Lung (tissue), 11 donors: ENCODE measurements at regions not wholly inside any gene's neighbourhood (a gene's known extent, or its start where the extent isn't known, plus 50 kb on each side); places are given as distances from the start of the nearest gene placed in this dataset.

Experiments
- ATAC-seq: fragments of 200-7000 bp; cut with Tn5 transposase; one replicate; pipeline ENCODE4 v1.9.1; 2020; ENCODE audit warnings: moderate number of reproducible peaks; ENCODE audit not compliant: insufficient read depth, low FRiP score
- DNase-seq, 3 donors: peaks; one replicate each; pipeline ENCODE4 v3.0.0-alpha.2; 2013 to 2017
- H3K27ac ChIP-seq, 2 donors: one replicate each; pipeline ENCODE4 v1.5.1; 2013; ENCODE audit warnings: mild to moderate bottlenecking in 2 of 2, moderate library complexity in 2 of 2, control low read depth in 1 of 2, inconsistent platforms in 1 of 2, low read depth in 1 of 2, low read length in 1 of 2
- H3K27me3 ChIP-seq, 3 donors: one replicate each; pipeline ENCODE4 v1.5.1; 2013; ENCODE audit warnings: low read length in 2 of 3; ENCODE audit not compliant: control insufficient read depth in 3 of 3, insufficient read depth in 3 of 3
- H3K36me3 ChIP-seq, 4 donors: one replicate each; pipeline ENCODE4 v1.5.1; 2013; ENCODE audit warnings: low read length in 4 of 4, mild to moderate bottlenecking in 1 of 4, moderate library complexity in 1 of 4; ENCODE audit not compliant: control insufficient read depth in 4 of 4, insufficient read depth in 4 of 4
- H3K4me1 ChIP-seq, 5 donors: one replicate each; pipeline ENCODE4 v1.5.1; 2013; ENCODE audit warnings: low read length in 5 of 5, mild to moderate bottlenecking in 2 of 5, moderate library complexity in 1 of 5; ENCODE audit not compliant: control insufficient read depth in 5 of 5, insufficient read depth in 5 of 5
- H3K4me3 ChIP-seq: one replicate; pipeline ENCODE4 v1.5.1; 2013; ENCODE audit warnings: mild to moderate bottlenecking, control low read depth, moderate library complexity
- H3K9ac ChIP-seq, 2 donors: one replicate each; pipeline ENCODE4 v1.5.1; 2013; ENCODE audit warnings: low read length in 2 of 2, control low read depth in 1 of 2; ENCODE audit not compliant: insufficient read depth in 1 of 2
- H3K9me3 ChIP-seq, 4 donors: one replicate each; pipeline ENCODE4 v1.5.1; 2013; ENCODE audit warnings: low read length in 3 of 4, mild to moderate bottlenecking in 1 of 4, moderate library complexity in 1 of 4; ENCODE audit not compliant: control insufficient read depth in 4 of 4, insufficient read depth in 3 of 4
- WGBS, 2 donors: extraction: QIAGEN DNeasy Blood & Tissue Kit; methylation state at CpG; one replicate each; pipeline ENCODE4 v1.1.7; 2013; 5-methylcytosine and 5-hydroxymethylcytosine counted together
- TF ChIP-seq, protein P1 (sequence below): IDR thresholded peaks from 2 replicates; pipeline ENCODE4 v1.5.1; 2012; ENCODE audit warnings: mild to moderate bottlenecking; ENCODE audit errors: control extremely low read depth, extremely low read depth
- donor health status: control.
- donor health status: control.
- donor health status: Bipolar disorder and iron deficiency.
- donor health status: healthy.
- donor health status: DM: yes; HTN: yes; CAD: no.

DNA sequence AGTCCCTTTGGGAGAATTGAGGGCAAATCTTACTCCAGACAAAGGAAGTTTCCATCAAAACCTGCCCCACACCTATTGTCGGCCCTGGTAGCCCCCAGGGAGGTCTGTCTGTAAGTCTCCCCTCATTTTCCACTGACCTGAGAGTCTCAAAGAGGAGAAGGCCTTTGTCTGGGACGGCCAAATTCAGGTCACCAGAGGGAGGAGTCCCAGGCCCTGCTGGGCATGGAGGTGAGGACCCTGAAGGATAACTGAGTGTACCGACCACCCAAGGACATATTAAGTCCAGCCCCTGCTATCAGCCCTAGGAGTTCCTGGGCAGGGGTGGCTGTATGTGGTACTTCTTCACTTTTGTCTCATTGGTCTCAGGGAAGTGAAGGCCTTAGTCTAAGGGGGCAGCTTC lies 229.9 kb downstream of the FGF13 start:
- no peak overlapping the region for H3K4me3 ChIP-seq
- no peaks in the 10 kb centered on the region for H3K4me1 ChIP-seq
- H3K9me3 ChIP-seq, result peaks cover 0 to 3% (median under 1%) of the 10 kb centered on the region in 4 donors
- H3K36me3 ChIP-seq, result no peaks in the 10 kb centered on the region
- DNase-seq (no peak), ATAC-seq (no peak)
- TF ChIP-seq, protein P1, sequence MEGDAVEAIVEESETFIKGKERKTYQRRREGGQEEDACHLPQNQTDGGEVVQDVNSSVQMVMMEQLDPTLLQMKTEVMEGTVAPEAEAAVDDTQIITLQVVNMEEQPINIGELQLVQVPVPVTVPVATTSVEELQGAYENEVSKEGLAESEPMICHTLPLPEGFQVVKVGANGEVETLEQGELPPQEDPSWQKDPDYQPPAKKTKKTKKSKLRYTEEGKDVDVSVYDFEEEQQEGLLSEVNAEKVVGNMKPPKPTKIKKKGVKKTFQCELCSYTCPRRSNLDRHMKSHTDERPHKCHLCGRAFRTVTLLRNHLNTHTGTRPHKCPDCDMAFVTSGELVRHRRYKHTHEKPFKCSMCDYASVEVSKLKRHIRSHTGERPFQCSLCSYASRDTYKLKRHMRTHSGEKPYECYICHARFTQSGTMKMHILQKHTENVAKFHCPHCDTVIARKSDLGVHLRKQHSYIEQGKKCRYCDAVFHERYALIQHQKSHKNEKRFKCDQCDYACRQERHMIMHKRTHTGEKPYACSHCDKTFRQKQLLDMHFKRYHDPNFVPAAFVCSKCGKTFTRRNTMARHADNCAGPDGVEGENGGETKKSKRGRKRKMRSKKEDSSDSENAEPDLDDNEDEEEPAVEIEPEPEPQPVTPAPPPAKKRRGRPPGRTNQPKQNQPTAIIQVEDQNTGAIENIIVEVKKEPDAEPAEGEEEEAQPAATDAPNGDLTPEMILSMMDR, result no peak
- no peaks in the 10 kb centered on the region for H3K27me3 ChIP-seq
- H3K9ac ChIP-seq, result no peak overlapping the region
- WGBS, 2 donors, result 68 to 100% methylated on average over 3 of the region's 3 CpGs
- no peak overlapping the region for H3K27ac ChIP-seq

DNA sequence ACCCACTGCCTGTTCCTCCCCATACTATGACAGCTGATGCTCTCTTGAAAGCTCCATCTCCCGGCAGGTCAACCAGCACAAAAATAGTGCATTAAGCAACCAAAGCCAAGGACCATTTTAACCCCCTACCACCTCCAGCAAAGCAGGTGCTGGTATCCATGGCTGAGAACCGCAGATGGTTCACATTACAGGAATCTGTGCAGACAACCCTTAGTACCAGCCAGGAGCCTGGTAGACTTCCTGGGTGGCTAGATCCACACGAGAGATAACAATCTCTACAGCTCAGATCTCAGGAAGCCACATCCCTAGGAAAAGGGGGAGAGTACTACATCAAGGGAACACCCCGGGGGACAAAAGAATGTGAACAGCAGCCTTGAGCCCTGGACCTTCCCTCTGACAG lies 248.0 kb downstream of the FGF13 start:
- Histone ChIP-seq H3K9ac (no peak overlapping the region), H3K27me3 (no peaks in the 10 kb centered on the region), H3K36me3 (no peaks in the 10 kb centered on the region), H3K27ac (no peak overlapping the region), H3K9me3 (peaks cover 0 to 5% (median 2%) of the 10 kb centered on the region in 4 donors), H3K4me1 (no peaks in the 10 kb centered on the region), H3K4me3 (no peak overlapping the region)
- WGBS, 2 donors, result 77% methylated on average over 4 of the region's 4 CpGs
- no peak for ATAC-seq
- DNase-seq, result no peak
- TF ChIP-seq, protein P1, result no peak
